Stimulated activated CD8-positive, alpha-beta memory T cell treated with anti-CD3 and anti-CD28 coated beads, Interleukin-4, amount 100 ng/mL, for 1 hour (primary cell): ENCODE measurements at regions not wholly inside any gene's neighbourhood (a gene's known extent, or its start where the extent isn't known, plus 50 kb on each side); places are given as distances from the start of the nearest gene placed in this dataset.

ENCODE experiments used
- DNase-seq, 2 donors: peaks; one replicate each; pipeline ENCODE4 v3.0.0-alpha.2; 2020; ENCODE audit warnings: low read depth in 2 of 2, low spot score in 1 of 2

GRCh38 chr1:98001764-98002163 lies 80.9 kb upstream of the DPYD start:
- no peak for DNase-seq

- no peak for DNase-seq
Observed at GRCh38 chr1:97999320-97999719, 78.5 kb upstream of the DPYD start.

- no peak for DNase-seq
Observed at GRCh38 chr1:97996880-97997279, 76.0 kb upstream of the DPYD start.

DNA sequence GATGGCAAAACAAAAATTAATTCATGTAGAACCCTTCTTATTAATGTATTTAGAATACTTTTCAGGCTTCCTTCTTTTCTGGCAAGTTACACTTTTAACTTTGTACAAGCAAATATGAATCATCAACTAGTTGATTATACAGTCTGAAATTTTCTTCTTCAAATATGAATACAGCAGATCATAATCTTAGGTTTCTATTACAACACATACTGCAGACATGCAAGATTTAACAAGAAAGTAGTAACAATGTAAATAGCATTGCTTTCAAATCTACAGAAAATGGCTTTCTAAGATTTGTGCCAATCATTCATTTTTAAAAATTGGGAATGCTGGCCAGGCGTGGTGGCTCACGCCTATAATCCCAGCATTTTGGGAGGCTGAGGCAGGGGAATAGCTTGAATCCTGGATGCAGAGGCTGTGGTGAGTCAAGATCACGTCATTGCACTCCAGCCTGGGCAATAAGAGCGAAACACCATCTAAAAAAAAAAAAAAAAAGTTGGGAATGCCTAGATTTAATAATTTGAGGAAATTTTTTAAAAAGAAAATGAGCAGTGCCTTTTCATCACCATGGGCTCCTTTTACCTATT lies 68.4 kb upstream of the DPYD start:
- DNase-seq = no peak

DNA sequence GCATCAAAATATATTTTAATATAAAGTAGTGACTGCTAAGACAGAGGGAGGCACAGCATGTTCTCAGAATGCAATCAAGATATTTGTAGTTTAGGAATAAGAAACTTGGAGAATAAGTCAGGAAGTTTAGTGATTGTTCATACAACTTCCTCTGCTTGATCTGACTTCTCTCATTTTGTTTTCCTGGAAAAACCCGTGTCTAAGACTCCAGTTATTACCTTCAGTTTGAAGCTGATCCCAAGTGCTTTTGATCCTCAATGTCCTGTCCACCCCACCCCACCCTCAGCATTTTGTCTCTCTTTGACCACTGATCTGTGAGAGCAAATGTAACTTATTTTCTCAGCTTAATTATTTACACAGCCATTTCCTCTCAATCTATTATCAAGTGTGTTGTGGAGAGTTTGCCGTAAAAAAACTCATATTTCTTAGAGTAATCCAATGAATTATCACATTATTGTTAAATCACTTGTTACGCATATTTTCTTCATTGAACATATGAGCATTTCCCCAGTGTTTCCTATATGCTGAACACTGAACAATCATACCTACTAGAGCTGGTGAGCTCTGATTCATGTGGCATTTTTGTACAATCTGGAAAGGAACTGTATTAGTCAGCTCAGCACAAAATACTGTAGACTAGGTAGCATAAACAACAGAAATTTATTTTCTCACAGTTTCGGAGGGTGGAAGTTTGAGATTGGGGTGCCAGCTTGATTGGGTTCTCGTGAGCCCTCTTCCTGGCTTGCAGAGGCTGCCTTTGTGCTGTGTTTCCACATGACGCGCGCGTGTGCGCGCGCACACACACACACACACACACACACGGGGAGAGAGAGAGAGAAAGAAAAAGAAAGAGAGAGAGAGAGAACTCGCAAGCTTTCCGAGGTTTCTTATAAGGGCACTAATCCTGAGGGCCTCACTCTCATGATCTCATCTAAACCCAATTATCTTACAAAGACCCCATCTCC lies 65.5 kb upstream of the DPYD start:
- DNase-seq = no peak

DNA sequence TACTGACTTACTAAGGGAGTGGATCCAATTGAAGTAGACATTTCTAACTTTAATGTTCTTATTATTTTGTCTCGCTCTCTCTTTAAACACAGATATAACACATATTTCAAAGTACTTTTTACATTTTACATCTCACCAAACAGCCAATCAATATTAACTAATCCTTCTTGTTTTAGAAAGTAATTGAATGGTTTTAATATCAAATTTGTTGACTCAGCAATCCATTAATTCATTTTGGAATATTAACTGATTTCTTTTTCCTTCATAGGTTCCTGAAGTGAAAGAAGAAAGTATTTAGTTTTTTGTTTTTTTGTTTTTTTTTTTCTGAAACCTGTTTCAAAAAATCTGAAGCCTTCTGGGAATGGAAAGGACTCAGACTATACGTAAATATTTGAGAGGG lies 62.3 kb upstream of the DPYD start:
- DNase-seq = no peak

DNA sequence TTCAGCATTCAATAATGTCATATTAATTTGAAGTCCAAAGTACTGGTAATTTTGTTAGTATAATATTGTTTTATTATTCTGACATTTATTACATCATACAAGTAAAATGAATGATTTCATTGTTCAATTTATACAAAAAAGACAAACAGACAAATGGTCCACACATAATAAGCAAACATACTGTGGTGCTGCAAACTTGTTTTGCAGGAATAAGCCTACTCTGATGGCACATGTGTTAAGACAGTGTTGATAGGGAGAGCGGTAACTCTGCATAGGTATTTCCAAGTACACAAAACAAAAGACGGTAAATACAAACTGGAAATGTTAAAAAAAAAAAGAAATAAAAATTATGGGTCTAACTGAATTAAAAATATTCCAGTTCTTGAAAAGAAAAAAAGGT lies 59.7 kb upstream of the DPYD start:
- DNase-seq = no peak

- no peak for DNase-seq
Observed at GRCh38 chr1:97976801-97977200, 56.0 kb upstream of the DPYD start.
